HG03520 (cell line): ENCODE measurements at regions not wholly inside any gene's neighbourhood (a gene's known extent, or its start where the extent isn't known, plus 50 kb on each side); places are given as distances from the start of the nearest gene placed in this dataset.

Experiments used
- ATAC-seq: cut with Tn5 transposase; IDR thresholded peaks from one replicate; pipeline ENCODE4 v1.9.1; 2021; ENCODE audit warnings: mild to moderate bottlenecking, moderate library complexity; ENCODE audit not compliant: unreplicated experiment

DNA sequence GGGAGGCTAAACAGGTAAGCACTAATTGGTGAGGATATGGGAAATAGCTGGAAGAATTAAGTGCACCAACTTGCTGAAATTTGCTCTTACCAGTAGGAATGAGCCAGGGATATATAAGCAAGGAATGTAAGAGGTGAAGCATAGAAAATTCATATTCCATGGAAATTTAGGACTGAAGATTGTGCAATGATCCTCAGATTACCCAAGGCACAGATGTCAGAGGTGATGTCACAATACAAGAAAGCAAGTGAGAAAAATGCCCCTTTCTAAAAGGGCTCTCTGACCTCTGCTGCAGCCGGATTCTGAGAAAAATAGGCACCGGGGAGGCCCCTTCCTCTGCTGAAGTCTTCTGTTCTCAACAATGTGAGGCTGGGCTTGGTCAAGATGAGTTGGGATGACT lies 112.3 kb upstream of the ZNF678 start:
- ATAC-seq: no peak

DNA sequence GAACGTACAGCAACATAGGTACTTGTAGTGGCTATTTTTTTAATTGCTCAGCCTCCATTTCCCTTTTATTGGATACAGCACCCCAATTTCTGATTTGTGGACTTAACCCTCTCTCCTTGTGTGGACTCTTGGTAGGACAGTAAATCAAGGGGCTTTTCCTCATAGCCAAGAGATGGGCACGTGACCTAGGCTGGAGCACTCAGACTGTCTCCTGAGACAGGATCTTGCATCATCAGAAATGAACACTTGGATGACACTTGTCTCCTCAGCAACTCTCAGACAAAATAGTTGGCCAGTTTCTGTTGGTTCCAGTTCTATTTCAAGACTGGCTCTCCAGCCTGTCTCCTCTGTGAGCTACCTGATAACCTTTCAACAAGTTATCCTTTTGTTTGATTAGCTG lies 112.9 kb upstream of the ZNF678 start:
- no peak for ATAC-seq

DNA sequence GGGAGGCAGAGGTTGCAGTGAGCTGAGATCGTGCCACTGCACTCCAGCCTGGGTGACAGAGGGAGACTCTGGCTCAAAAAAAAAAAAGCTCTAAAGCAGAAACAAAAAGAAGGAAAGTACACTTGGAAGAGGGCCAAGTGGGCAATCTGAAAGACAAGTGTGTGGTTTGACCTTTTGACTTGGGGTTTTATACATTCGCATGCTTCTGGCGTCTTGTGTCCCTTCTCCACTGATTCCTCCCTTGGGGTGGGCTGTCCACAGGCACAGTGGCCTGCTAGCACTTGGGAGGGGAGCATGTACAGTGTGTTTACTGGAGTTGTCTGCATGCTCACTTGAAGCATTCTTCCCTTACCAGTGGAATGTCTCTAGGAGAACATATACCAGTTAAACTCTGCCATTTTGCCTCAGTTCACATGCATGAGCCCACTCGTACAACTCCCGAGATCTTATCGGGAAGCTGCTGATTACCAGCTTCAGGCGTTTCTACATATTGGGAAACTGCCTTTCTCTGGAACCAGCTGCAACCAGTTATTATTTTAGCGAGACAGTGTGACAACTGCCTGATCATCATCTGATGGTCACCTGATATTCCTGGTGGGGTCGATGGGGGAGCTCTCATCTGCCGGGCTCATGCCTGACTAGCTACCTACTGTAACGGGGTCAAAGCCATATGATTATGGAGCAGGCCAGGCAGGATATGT lies 113.5 kb upstream of the ZNF678 start:
- ATAC-seq: no peak

DNA sequence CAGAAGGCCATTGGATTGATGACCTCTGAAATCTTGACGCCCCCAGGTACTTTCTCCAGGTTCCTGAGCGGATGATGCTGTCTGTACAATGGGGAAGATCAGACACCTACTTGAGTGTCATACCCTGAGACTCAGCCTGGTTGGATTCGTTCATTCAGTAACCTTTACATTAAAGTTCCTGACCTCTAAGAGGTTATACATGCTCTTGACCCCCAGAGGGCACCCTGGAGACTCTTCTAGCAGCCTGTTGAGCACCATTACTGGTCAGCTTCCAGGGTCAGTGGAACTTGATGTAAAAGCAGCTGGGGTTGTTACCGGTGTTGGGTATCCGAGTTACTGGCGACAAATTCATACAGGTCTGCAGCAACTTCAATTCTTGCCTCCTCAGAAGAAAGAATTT lies 114.3 kb upstream of the ZNF678 start:
- ATAC-seq: peak; percentile 50

DNA sequence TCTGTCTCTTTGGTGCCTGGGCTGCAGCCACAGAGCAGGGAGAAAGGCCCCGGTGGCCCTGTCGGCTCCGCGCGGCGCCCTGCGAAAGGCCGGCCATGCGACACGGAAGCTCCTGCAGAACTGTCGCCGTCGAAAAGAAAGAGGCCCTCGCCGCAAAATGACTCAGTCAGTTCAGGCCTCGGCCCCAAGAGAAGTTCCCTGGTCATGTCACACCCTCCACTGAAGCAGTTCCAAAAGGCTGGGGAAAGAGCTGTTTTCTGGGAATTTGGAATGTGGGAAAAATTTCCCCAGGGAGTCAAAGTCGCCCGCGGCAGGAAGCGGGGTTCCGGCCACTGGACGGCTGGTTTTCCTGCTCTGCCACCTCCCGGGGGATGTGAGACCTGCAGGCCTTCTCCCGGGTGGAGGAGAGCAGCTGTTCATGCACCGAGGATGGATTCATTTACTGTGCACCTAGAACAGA lies 115.8 kb upstream of the ZNF678 start:
- no peak for ATAC-seq

DNA sequence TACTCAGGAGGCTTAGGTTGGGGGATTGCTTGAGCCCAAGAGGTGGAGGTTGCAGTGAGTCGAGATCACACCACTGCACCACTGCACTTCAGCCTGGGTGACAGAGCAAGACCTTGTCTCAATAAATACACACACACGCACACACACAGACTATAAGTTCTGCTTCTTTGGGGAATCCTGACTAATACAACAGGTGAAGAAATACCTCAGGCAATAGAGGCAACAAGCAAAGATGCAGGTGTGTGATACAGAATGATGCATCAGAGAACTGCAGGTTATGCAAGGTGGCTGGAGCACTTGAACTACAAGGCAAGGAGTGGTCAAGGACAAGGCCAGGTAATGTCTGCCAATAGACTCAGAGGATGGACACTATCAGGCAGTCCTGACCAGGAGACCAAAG lies 117.6 kb upstream of the ZNF678 start:
- ATAC-seq: no peak

DNA sequence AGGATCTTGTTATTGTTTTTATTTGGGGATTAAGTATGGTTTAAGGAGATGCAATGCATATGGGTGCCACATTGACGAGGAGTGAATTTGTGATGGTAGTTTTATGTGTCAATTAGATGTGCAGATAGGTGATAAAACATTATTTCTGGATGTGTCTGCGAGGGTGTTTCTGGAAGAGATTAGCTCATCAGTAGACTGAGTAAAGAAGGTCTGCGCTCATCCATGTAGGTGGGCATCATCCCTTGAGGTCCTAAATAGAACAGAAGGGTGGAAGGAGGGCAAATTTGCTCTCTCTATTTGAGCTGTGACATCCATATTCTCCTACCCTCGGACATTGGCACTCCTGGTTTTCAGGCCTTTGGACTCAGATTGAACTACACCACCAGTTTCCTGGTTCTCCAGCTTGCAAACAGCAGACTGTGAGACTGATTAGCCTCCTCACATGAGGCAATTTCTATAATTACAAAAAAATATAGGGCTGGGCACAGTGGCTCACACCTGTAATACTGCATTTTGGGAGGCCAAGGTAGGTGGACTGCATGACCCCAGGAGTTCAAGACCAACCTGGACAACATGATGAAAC lies 118.2 kb upstream of the ZNF678 start:
- ATAC-seq: no peak

DNA sequence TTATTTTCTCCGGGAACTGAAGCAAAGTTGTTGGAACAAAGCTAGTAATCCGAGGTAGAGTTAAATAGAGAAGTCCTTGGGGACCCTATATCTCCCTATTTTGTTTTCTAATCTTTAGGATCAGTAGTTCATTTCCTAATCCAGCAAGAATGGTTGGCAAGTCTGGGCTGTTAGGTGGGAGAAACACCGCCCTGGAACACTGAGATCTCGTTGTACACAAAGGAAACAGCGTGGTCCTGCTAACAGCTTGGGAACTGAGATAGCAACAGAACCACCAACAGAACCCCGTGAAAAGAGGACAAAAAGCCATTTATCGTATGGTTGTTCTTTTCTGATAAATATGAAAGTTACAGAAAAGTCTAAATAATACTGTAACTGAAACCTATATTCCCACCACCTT lies 121.9 kb upstream of the CDC42BPA start:
- no peak for ATAC-seq

DNA sequence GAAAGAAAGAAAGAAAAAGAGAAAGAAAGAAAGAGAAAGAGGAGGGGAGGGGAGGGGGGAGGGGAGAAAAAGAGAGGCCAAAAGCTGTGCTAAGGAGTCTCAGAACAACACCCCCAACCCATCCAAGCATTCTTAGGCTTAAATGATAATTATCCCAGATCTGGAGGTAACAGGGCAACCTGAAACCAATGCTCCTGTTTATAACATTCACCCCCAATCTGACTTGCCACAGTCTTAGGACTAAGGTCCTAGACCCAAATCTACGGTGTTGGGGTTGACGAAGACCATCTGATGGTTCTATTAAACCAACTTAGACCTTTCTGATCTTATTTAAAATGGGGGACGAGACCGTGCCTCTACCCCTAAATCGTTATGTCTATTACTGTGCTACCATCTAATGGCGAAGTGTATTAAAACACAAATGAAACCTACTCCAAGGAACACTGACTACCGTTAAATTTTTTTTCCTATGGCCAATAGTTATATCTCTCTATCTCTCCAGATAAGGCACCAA lies 119.3 kb upstream of the CDC42BPA start:
- no peak for ATAC-seq

DNA sequence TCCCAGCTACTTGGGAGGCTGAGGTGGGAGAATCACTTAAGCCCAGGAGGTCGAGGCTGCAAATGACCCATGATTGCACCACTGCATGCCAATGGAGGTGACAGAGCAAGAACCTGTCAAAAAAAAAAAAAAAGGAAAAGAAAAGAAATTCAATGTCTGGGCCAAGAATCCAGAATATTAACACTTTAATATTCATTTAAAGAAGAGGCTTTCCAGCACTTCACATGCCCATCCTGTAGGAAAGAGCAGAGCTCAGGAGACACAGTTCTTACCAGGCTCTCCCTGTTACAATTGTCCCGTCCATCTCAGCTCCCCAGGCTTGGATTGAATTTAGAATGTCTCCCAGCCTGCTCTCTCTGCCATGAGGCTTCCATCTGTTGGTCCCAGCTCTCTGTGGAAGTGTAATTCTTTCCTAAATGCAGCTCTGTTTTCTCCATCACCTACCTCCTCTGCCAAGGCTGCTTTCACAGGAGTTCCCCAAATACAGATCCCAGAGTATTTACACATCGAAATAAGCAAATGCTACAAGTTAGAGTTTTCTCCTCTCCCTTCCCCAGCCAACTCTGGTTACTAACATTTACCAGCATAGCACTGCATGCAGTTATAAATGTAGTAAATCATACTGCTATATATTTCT lies 116.6 kb upstream of the CDC42BPA start:
- no peak for ATAC-seq

DNA sequence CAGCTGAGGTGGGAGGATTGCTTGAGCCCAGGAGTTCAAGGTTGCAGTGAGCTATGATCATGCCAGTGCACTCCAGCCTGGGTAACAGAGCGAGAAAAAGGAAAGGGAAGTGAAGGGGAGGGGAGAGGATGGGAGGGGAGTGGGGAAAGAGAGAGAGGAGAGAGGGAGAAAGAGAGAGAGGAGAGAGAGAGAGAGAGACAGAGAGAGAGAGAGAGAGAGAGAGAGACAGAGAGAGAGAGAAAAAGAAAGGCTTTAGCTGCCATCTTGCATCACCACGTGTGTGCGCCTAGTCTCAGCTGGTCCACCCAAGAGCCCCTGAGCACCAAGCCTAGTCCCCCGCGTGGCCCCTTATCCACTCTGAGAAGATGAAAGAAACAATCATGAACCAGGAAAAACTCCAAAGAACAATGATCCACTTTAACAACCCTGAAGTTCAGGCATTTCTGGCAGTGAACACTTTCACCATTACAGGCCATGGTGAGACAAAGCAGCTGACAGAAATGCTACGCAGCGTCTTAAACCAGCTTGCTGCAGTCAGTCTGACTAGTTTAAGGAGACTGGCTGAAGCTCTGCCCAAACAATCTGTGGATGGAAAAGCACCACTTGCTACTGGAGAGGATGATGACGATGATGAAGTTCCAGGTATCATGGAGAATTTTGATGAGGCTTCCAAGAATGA lies 115.5 kb upstream of the CDC42BPA start:
- ATAC-seq: no peak

DNA sequence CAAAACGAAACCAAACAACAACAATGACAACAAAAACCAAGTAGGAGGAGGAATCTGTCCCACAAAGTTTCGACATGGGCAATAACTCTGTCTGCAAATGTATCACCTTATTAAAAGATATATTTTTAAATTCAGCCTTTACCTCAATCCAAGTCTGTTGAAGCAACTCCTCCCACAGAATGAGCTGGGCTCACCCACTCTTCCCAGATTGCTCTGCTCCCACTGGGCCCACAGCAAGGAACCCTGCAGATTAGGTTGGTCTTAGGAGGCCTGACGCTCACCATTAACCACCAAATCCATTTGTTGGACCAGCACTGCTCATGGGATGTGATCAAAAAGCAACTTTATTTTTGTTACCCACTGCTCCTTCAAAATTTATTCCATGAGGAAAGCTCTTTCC lies 114.7 kb upstream of the CDC42BPA start:
- ATAC-seq: no peak

DNA sequence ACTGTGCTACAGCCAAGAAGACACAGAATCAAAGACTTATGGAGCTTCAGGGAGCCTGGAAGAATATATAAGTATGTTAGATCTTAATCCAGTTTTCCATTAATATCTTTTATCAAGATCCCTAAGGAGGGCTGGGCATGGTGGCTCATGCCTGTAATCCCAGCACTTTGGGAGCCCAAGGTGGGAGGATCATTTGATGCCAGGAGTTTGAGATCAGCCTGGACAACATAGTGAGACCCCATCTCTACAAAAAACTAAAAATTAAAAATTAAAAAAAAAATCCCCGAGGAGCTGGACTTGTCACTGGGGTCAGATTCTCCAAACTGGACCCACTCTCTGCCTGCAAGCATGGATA lies 113.9 kb upstream of the CDC42BPA start:
- no peak for ATAC-seq

DNA sequence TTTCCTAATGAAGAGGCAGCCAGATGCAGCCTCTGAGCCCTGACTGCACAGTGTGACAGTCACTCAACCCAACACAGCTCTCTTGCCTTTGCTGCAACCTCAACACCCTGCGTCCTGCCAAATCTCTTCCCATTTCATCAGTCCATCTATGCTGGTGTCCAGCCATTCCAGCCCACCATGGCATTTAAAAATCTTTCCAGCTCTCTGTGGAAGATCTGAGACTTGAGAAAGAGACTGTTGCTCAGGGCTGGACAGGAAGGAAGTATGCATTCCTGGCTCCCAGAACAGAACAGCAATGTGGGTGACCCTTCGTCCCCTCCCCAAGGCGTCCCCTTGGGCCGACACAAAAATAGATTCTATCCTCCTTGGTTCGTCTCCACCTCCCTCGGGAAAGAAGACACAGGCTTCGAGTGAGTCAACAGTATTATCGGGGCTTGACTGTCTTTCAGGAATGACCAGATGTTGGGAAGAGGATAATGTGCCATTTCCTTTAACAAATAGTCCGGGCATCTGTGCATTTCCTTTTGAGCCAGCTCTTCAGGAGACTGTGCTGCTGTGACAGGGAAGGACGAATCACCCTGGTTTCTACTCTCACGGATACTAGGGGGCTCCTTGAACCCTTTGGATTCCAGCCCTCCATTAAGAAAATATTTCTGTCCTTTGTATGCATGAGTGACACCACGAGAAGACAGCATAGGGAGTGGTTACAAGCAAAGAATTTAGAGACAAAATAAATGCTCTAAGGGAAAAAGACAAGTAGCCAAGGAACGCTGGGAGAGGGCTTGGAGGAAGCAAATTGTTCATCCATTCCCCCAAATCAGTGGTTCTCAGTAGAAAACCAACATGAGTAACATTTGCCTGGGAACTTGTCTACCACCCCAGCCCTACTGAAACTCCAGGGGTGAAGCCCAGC lies 111.4 kb upstream of the CDC42BPA start:
- ATAC-seq: no peak

DNA sequence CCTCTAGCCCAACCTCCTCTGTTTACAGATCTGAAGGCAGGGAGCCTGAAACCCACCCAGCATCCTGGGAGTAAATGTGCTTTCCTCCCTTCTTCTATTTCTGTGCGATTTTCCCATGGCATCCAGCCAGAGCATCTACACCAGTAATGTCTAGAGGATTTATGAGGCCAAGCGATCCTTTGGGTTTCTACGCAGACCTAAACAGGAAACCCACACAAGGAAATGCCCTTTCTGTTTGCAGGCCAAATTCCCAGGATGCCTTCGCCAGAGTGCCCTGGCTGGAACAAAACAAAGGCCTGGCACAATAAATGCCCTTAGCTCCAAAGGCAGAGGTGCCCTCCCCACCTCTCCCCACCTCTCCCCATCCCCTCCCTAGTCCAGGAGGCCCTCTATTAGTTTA lies 110.5 kb upstream of the CDC42BPA start:
- ATAC-seq: no peak

DNA sequence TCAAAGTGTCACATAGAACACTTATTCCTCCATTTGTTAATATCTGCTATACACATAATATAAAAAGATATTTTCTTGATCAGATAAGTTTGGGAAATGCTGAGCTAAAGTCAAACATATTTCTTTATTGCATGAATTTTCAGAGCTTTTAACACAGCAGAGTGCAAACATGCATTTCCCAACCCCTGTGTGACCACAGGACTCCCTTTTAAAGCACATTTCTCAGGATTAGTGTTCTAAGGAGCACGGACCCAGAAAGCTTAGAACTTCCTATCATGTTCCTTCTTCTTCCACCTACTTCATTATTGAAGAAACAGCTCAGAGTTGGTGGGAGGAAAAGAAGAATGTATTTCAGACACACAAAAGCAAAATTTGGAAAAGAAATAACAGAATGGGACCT lies 109.1 kb upstream of the CDC42BPA start:
- ATAC-seq: no peak

DNA sequence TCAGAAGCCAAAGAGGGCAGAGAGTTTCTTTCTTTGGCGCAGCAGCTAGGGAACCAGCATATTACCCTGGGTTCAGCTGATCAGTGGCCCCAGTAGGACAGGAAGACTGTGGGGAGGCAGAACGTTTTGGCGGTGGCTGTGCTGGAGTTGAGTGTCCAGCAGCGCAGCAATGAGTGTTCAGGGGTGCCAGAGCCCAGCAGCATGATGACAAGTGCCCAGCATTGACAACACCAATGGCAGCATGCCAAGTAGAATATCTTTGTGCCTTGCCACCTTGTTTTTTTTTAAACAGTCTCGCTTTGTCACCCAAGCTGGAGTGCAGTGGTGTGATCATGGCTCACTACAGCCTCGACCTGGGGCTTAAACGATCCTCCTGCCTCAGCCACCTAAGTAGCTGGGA lies 106.7 kb upstream of the CDC42BPA start:
- ATAC-seq: no peak

DNA sequence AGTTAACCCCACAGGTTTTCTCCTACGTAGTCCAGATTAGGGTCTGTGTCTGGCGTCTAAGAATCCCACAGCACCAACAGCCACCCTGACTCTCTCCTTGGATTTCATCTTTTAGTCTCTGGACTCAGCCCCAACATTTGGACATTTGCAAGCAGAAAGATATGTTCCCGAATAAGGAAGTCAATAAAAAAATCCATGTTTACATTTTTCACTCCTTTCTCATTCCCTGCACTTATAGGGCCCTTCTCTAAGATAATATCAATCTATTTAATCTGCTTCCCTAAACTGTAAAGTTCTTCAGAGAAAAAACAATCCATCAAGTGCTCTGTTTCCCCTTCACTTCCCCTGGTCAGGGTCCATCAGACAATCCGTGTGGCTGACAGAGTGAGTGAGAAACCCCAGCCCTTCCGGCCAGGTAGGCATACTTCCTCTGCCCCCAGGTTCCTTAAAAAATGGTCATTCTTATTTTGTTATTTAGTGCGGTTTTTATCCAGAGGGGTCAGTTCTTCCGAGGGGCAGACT lies 105.9 kb upstream of the CDC42BPA start:
- no peak for ATAC-seq

DNA sequence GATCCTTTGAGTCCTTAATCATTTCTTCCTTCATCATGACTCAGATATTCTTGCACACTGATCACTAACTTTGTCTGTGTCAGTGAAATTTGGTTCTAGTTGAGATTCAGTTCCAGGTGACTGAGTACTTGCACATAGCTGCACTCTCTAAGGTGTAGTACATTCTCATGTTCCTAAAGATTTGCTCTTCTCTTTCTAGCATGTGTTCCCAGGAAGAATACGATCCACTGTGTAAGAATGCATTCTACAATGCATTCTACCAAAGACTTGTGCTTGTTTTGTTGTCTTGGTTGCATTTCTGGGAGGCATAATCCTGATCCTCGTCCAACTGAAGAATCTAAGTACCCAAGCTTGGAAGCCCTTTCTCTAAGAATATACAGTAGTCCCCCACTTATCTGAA lies 104.3 kb upstream of the CDC42BPA start:
- ATAC-seq: no peak

DNA sequence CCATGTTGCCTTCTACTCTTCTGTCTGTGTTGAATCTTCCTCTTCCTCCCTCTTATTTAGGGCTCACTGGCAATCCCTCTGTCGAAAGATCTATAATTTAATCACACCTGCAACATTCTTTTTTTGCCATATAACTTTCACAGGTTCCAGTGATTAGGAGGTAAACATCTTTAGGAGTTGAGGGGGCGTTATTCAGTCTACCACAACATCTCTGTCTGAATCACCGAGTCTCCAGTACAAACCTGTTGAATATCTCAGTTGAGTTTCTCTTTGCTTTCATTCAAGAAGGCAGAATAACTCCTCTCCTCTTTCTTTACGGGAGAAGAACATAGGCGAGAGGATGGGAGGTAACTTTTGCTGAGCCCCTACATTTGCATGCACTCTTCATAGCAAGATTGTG lies 101.9 kb upstream of the CDC42BPA start:
- no peak for ATAC-seq
